SW480 (cell line): ENCODE measurements at regions not wholly inside any gene's neighbourhood (a gene's known extent, or its start where the extent isn't known, plus 50 kb on each side); places are given as distances from the start of the nearest gene placed in this dataset.
"Not testable (repeated sequence)": the region's sequence is repeated elsewhere in the genome, so short reads cannot be mapped to it uniquely, and the experiment has no call there.

ENCODE experiments used
- DNase-seq: peaks from one replicate; pipeline ENCODE4 v3.0.0-alpha.2; 2016; ENCODE audit warnings: low spot score

DNA sequence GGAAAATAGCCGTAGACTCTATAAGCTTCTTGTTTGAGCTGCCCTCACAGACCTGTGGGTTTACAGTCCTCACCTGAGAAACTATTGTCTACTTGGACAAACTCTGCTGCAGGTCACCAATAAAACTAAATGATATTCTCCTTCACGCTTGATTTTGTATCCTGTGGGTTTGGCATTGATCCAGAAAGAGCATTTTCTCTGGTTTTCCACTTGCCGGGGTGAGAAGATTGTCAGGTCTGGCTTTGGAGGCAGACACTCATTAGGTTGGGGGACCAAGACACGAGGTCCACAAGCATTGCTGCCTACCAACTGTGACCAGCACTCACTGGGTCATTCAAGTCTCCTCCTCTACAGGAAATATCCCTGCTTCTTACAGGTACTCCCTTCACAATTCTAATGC lies 68.5 kb downstream of the CDC14C start:
- no peak for DNase-seq

DNA sequence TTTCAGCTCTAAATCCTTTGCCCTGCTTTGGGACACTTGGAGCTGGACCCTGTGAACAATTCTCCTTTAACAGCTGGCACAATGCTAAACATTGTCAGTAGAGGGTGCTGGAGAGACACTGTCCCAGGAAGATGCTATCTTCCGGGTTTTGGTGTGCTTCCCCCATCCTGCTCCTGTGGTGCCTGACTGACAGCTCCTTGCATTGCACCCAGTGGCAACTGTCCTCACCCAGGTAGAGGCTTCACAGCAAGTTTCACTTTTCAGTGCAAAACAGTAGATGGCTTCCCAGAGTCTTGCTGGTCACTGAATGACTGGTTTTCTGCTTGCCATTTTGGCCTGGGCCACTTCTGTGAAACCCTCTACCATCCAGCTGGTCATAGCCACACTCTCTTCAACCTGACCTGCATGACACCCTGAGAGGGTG lies 77.3 kb downstream of the CDC14C start:
- peak; percentile 49 for DNase-seq

GRCh38 chr7:49010717-49011116 lies 86.4 kb downstream of the CDC14C start:
- DNase-seq, result no peak

- DNase-seq, result no peak
Measured at GRCh38 chr7:49014870-49015269, 90.5 kb downstream of the CDC14C start.

DNA sequence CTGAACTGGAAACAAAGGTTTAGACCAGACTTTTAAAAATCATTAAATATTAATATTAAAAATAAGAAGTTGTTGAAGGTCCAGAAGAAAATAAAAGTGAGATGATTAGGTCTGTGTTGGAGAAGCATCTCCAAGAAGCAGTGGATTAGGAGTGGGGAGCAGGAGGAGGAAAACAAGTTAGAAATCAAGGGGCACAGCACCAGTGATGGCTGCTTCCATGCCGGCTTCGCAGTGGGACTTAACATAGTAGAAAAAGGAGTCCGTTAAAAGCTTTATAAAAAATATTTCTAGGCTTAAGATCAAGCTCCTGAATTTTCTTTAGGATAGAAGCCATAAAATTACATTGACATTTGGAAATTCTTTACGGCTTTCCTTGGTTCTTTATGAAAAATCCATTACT lies 95.8 kb downstream of the CDC14C start:
- no peak for DNase-seq

GRCh38 chr7:49022448-49022847 lies 98.1 kb downstream of the CDC14C start:
- DNase-seq, result no peak

DNA sequence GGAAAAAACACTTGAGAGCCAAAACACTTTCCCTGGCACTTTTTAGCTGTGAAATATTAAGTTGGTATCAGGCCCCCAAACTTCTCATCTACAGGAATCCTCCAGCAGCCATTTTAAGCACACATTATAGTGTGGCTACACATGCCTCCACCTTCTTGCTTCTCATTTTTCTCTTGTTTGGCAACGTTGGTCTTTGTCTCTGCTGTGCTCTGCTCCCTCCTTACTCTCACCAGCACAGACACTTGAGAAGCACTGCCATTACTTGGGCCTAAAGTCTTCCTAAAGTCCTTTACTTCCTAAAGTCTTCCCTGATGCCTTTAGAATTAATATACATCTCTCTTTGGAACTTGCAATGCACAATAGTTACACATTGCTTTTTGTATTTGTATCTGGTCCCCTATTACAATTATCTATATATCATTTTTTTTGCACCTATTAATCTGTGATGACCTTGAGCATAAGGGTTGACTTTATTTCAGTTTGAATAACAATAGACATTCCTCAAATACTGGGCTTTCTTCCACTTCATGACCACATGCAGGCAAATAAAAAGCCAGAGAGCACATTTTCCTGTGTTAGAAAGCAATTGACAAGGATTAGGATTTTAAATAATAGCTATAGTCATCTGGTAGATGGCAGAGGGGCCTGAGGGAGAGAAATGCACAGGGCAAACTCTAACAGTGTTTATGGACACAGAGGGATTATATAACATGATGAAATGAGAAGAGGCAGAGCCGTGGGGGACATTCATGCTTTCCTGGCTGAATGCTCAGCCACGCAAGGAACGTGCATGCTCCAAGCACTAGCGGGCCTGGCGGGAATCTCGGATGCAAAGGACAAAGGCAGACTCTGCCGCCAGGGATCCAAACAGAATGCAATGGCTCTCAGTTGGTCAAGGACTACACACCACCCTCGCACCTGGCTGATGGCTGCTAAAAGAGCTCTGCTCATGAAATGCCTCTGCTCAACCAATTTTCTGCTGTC lies 99.3 kb downstream of the CDC14C start:
- DNase-seq, result no peak

- no peak for DNase-seq
Measured at GRCh38 chr7:49030221-49030620, 105.9 kb downstream of the CDC14C start.

- DNase-seq, result not testable (repeated sequence)
Measured at GRCh38 chr7:49033140-49033539, 108.8 kb downstream of the CDC14C start.

GRCh38 chr7:49037346-49038210 lies 113.2 kb downstream of the CDC14C start:
- DNase-seq, result no peak

GRCh38 chr7:49038821-49039358 lies 114.5 kb downstream of the CDC14C start:
- DNase-seq, result no peak

- no peak for DNase-seq
Measured at GRCh38 chr7:49060743-49061142, 136.4 kb downstream of the CDC14C start.

GRCh38 chr7:49074538-49074937 lies 150.2 kb downstream of the CDC14C start:
- no peak for DNase-seq

GRCh38 chr7:49080896-49081475 lies 156.6 kb downstream of the CDC14C start:
- no peak for DNase-seq

- DNase-seq, result no peak
Measured at GRCh38 chr7:49088017-49088416, 163.7 kb downstream of the CDC14C start.

DNA sequence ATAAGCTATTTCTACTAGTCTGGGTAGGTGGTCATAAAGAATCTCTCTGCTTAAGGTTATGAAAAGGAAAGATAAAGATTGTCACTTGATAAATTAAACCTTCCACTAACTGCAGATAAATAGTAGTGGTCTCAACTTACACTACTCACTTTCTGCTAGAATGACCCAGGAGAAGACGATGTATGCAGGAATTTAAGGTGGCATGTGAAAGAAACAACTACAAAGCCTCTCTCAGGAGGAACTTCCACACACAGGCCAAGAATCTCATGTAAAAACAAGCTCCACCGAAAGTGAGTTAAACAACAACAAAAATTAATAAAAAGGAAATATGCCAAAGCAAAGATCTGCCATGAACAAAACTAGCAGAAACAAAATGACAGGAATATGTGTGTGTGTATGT lies 165.4 kb downstream of the CDC14C start:
- DNase-seq, result no peak

DNA sequence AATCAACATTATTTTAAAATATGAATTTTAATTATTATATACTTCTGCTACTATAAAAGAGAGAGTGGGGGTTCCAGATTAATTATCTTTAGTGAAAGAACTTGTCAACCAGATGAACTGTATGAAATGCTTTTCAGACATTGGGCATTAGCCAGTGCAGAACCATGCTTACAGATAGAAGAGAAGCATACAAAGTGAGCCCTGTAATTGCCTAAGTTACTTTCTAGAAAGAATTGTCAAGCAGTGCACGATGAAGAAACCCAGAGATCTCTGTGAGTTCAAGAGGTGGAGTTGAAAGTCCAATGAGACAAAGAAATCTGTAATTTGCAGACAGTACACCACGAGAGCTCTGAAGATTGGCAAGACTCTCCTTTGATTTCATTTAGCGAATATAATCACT lies 166.7 kb downstream of the CDC14C start:
- no peak for DNase-seq

- no peak for DNase-seq
Measured at GRCh38 chr7:49091519-49091918, 167.2 kb downstream of the CDC14C start.

DNA sequence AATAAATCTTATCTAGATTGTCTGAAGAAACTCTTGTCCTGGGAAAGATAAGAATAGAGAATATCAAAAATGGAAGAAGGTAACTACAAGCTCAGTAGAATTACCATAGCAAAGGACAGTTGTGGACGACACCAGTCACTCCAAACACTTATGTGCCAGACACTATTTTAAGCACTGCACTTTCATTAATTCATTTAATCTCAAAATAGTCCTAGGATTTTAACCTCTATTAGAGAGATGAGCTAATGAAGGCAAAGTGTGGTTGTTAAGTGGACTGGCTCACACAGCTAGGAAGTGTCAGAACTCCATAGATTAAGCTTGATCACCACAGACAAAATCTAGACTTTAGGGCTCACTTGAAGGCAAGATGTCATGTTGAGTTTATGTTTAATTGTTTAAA lies 168.9 kb downstream of the CDC14C start:
- no peak for DNase-seq

DNA sequence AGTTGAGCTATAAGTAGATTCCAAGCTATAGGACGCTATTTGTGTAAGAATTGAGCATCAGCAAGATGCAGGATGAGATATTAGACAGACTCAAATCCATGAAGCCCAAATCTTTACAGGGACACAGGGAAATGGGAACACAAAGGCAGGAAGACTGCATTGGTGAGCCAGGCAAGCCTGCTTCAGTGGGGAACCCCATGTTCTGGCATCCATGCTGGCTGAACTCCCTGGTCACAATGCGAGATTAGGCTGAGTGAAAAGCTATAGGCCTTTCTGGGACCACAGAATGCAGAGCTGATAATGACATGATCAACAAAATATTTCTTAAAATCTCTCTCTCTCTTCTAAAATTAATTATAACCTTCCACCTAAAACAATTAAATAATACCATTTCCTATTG lies 170.5 kb downstream of the CDC14C start:
- no peak for DNase-seq

DNA sequence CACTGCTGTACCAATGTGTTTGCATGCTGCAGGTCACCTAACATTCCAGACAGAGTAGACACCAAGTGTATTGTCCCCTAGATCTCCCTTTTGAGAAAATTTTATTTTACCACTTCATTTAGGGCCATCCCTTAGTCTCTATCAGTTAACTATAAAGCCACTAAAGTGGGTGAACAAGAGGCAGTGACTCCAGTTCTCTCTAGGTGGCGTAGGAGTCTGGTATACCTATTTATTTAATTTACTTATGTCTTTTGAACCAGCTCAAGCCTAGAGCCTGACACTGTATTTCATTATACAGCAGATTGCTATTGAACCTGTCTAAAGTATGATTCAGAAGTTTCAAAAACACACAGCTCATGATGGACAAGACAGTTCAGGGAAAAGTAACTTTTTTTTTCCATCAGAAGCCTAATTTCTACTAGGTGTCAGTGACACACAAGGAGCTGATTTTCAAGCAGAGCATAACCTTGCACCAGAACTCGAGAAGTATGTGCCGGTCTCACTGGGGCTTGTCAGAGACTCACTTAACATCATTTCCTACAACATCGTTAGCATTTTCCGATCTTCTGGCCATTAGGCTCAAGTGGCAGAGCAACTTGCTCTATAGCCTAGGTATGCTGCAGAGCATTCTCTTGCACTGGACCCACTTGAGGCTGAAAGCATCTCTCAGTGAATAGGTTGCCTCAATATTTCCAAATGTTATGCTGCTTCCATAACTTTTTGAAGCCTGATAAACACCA lies 175.4 kb downstream of the CDC14C start:
- peak; percentile 29 for DNase-seq
